ENCODE measurements at regions not wholly inside any gene's neighbourhood (a gene's known extent, or its start where the extent isn't known, plus 50 kb on each side); places are given as distances from the start of the nearest gene placed in this dataset.
"Not testable (repeated sequence)": the region's sequence is repeated elsewhere in the genome, so short reads cannot be mapped to it uniquely, and the experiment has no call there.

- H3K36me3 ChIP-seq (ENCODE audit: control insufficient read depth, insufficient read depth, low read length); H3K79me2 ChIP-seq; H3K27me3 ChIP-seq (ENCODE audit: control insufficient read depth, insufficient read depth, low read length); H3K4me2 ChIP-seq (ENCODE audit: low read length); H3K9me3 ChIP-seq (ENCODE audit: control insufficient read depth, low read length); H3K9ac ChIP-seq; H3K4me1 ChIP-seq; H3K27ac ChIP-seq; H2AFZ ChIP-seq; H3K4me3 ChIP-seq (ENCODE audit: low read depth, low read length): not testable (repeated sequence)
Measured at GRCh38 chr20:18876394-18876793, 62.8 kb downstream of the SCP2D1 start.

DNA sequence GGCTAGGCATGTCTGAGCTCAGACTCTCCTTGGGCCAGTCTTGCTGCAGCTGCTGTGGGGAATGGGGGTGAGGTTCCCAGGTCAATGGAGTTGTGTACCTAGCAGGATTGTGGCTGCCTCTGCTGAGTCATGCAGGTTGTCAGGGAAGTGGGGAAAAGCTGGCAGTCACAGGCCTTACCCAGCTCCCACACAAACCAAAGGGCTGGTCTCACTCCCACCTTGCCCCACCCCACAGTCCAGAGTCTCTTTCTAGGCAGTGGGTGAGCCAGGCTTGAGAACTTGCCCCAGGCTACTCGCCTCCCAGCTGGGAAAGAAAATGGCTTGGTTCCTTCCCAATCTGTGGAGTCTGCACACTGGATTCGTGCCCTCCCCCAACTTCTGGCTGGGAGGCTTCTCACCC lies 65.7 kb downstream of the SCP2D1 start:
- no peak overlapping the region for H2AFZ ChIP-seq
- no peak overlapping the region for H3K4me3 ChIP-seq (ENCODE audit: low read depth, low read length)
- TF ChIP-seq, protein P1, sequence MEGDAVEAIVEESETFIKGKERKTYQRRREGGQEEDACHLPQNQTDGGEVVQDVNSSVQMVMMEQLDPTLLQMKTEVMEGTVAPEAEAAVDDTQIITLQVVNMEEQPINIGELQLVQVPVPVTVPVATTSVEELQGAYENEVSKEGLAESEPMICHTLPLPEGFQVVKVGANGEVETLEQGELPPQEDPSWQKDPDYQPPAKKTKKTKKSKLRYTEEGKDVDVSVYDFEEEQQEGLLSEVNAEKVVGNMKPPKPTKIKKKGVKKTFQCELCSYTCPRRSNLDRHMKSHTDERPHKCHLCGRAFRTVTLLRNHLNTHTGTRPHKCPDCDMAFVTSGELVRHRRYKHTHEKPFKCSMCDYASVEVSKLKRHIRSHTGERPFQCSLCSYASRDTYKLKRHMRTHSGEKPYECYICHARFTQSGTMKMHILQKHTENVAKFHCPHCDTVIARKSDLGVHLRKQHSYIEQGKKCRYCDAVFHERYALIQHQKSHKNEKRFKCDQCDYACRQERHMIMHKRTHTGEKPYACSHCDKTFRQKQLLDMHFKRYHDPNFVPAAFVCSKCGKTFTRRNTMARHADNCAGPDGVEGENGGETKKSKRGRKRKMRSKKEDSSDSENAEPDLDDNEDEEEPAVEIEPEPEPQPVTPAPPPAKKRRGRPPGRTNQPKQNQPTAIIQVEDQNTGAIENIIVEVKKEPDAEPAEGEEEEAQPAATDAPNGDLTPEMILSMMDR (IDR thresholded peaks at IDR 0.05), result no peak
- H3K36me3 ChIP-seq (ENCODE audit: control insufficient read depth, insufficient read depth, low read length), result no peaks in the 10 kb centered on the region
- H3K9ac ChIP-seq, result no peak overlapping the region
- no peaks in the 10 kb centered on the region for H3K27me3 ChIP-seq (ENCODE audit: control insufficient read depth, insufficient read depth, low read length)
- no peaks in the 10 kb centered on the region for H3K79me2 ChIP-seq
- H3K9me3 ChIP-seq (ENCODE audit: control insufficient read depth, low read length), result no peaks in the 10 kb centered on the region
- no peak overlapping the region for H3K27ac ChIP-seq
- no peaks in the 10 kb centered on the region for H3K4me1 ChIP-seq
- no peak overlapping the region for H3K4me2 ChIP-seq (ENCODE audit: low read length)

- Histone ChIP-seq H3K9me3 (ENCODE audit: control insufficient read depth, low read length) (no peaks in the 10 kb centered on the region), H3K27me3 (ENCODE audit: control insufficient read depth, insufficient read depth, low read length) (no peaks in the 10 kb centered on the region), H3K9ac (no peak overlapping the region), H3K4me3 (ENCODE audit: low read depth, low read length) (no peak overlapping the region), H2AFZ (no peak overlapping the region), H3K4me1 (no peaks in the 10 kb centered on the region), H3K27ac (no peak overlapping the region), H3K36me3 (ENCODE audit: control insufficient read depth, insufficient read depth, low read length) (no peaks in the 10 kb centered on the region), H3K4me2 (ENCODE audit: low read length) (no peak overlapping the region), H3K79me2 (no peaks in the 10 kb centered on the region)
- TF ChIP-seq, protein P1 (IDR thresholded peaks at IDR 0.05), result no peak
Measured at GRCh38 chr20:18886756-18887155, 73.2 kb downstream of the SCP2D1 start.

- Histone ChIP-seq H3K9ac (no peak overlapping the region), H2AFZ (no peak overlapping the region), H3K4me3 (ENCODE audit: low read depth, low read length) (no peak overlapping the region), H3K4me1 (no peaks in the 10 kb centered on the region), H3K79me2 (no peaks in the 10 kb centered on the region), H3K36me3 (ENCODE audit: control insufficient read depth, insufficient read depth, low read length) (no peaks in the 10 kb centered on the region), H3K9me3 (ENCODE audit: control insufficient read depth, low read length) (no peaks in the 10 kb centered on the region), H3K27ac (no peak overlapping the region), H3K27me3 (ENCODE audit: control insufficient read depth, insufficient read depth, low read length) (no peaks in the 10 kb centered on the region), H3K4me2 (ENCODE audit: low read length) (no peak overlapping the region)
- TF ChIP-seq, protein P1 (IDR thresholded peaks at IDR 0.05), result no peak
Measured at GRCh38 chr20:18901980-18902737, 88.6 kb downstream of the SCP2D1 start.

GRCh38 chr20:18904192-18904591 lies 90.6 kb downstream of the SCP2D1 start:
- H3K4me2 ChIP-seq (ENCODE audit: low read length), result no peak overlapping the region
- no peak overlapping the region for H3K9ac ChIP-seq
- H3K36me3 ChIP-seq (ENCODE audit: control insufficient read depth, insufficient read depth, low read length), result no peaks in the 10 kb centered on the region
- H2AFZ ChIP-seq, result no peak overlapping the region
- H3K79me2 ChIP-seq, result no peaks in the 10 kb centered on the region
- no peak overlapping the region for H3K4me3 ChIP-seq (ENCODE audit: low read depth, low read length)
- no peaks in the 10 kb centered on the region for H3K9me3 ChIP-seq (ENCODE audit: control insufficient read depth, low read length)
- peaks cover 6% of the 10 kb centered on the region for H3K4me1 ChIP-seq
- H3K27me3 ChIP-seq (ENCODE audit: control insufficient read depth, insufficient read depth, low read length), result no peaks in the 10 kb centered on the region
- H3K27ac ChIP-seq, result no peak overlapping the region
- TF ChIP-seq, protein P1 (IDR thresholded peaks at IDR 0.05), result no peak
